Muscle of arm (tissue), 1 donor: ENCODE measurements at regions not wholly inside any gene's neighbourhood (a gene's known extent, or its start where the extent isn't known, plus 50 kb on each side); places are given as distances from the start of the nearest gene placed in this dataset.
A peak's percentile ranks its signal among the peaks of the same experiment; 100 is the strongest.
"Not testable (repeated sequence)": the region's sequence is repeated elsewhere in the genome, so short reads cannot be mapped to it uniquely, and the experiment has no call there.

Source experiments
- DNase-seq: peaks from one replicate; pipeline ENCODE4 v3.0.0-alpha.2; 2013

- peak; percentile 55 for DNase-seq
Observed at GRCh38 chr13:50129706-50130122, 114.5 kb downstream of the KCNRG start.

GRCh38 chr13:50130123-50130946 is 115.1 kb downstream of the KCNRG start:
- peak; percentile 59 for DNase-seq

GRCh38 chr13:50131920-50132903 is 117.0 kb downstream of the KCNRG start:
- DNase-seq = no peak

- no peak for DNase-seq
Observed at GRCh38 chr13:50132904-50133357, 117.7 kb downstream of the KCNRG start.

GRCh38 chr13:50133358-50133953 is 118.2 kb downstream of the KCNRG start:
- DNase-seq = no peak

- no peak for DNase-seq
Observed at GRCh38 chr13:50136226-50136625, 121.0 kb downstream of the KCNRG start.

- DNase-seq = no peak
Observed at GRCh38 chr13:50136678-50137077, 121.4 kb downstream of the KCNRG start.

- not testable (repeated sequence) for DNase-seq
Observed at GRCh38 chr13:50139435-50139934, 124.2 kb downstream of the KCNRG start.

GRCh38 chr13:50140153-50140552 is 124.9 kb downstream of the KCNRG start:
- DNase-seq = no peak

- DNase-seq = no peak
Observed at GRCh38 chr13:50140581-50141374, 125.5 kb downstream of the KCNRG start.

- no peak for DNase-seq
Observed at GRCh38 chr13:50141375-50141975, 126.2 kb downstream of the KCNRG start.

GRCh38 chr13:50144246-50145160 is 129.3 kb downstream of the KCNRG start:
- no peak for DNase-seq

GRCh38 chr13:50149214-50149613 is 134.0 kb downstream of the KCNRG start:
- no peak for DNase-seq

GRCh38 chr13:50149932-50150331 is 134.7 kb downstream of the KCNRG start:
- DNase-seq = no peak

- no peak for DNase-seq
Observed at GRCh38 chr13:50152224-50152623, 137.0 kb downstream of the KCNRG start.

GRCh38 chr13:50152655-50153309 is 137.5 kb downstream of the KCNRG start:
- DNase-seq = no peak

GRCh38 chr13:50153401-50153800 is 138.2 kb downstream of the KCNRG start:
- DNase-seq = no peak

- no peak for DNase-seq
Observed at GRCh38 chr13:50153876-50154275, 138.6 kb downstream of the KCNRG start.

- DNase-seq = no peak
Observed at GRCh38 chr13:50154697-50155096, 139.5 kb downstream of the KCNRG start.
